ENCODE measurements at regions not wholly inside any gene's neighbourhood (a gene's known extent, or its start where the extent isn't known, plus 50 kb on each side); places are given as distances from the start of the nearest gene placed in this dataset.

- Histone ChIP-seq H3K27me3 (ENCODE audit: control insufficient read depth in 3 of 3, insufficient read depth in 3 of 3, low read length in 2 of 3) (no peaks in the 10 kb centered on the region), H3K9ac (ENCODE audit: insufficient read depth in 1 of 2, low read length in 2 of 2) (no peak overlapping the region), H3K36me3 (ENCODE audit: control insufficient read depth in 4 of 4, insufficient read depth in 4 of 4, low read length in 4 of 4) (no peaks in the 10 kb centered on the region), H3K4me1 (ENCODE audit: control insufficient read depth in 5 of 5, insufficient read depth in 5 of 5, low read length in 5 of 5) (no peaks in the 10 kb centered on the region), H3K27ac (ENCODE audit: low read depth in 1 of 2, low read length in 1 of 2) (no peak overlapping the region), H3K9me3 (ENCODE audit: control insufficient read depth in 4 of 4, insufficient read depth in 3 of 4, low read length in 3 of 4) (no peaks in the 10 kb centered on the region), H3K4me3 (no peak overlapping the region)
- TF ChIP-seq CTCF (IDR thresholded peaks at IDR 0.05; ENCODE audit: control extremely low read depth, extremely low read depth) = no peak
- ATAC-seq (ENCODE audit: insufficient read depth, low FRiP score) = no peak
- DNase-seq = no peak
- 85 to 92% methylated on average over 4 of the region's 4 CpGs for whole genome bisulfite sequencing, 2 donors
These were observed 276.1 kb downstream of the ANTXR2 start for GRCh38 chr4:79796948-79797347.

GRCh38 chr4:79788884-79789283 lies 284.1 kb downstream of the ANTXR2 start:
- ATAC-seq (ENCODE audit: insufficient read depth, low FRiP score) = no peak
- H3K9ac ChIP-seq (ENCODE audit: insufficient read depth in 1 of 2, low read length in 2 of 2) = no peak overlapping the region
- H3K27me3 ChIP-seq (ENCODE audit: control insufficient read depth in 3 of 3, insufficient read depth in 3 of 3, low read length in 2 of 3) = no peaks in the 10 kb centered on the region
- H3K36me3 ChIP-seq (ENCODE audit: control insufficient read depth in 4 of 4, insufficient read depth in 4 of 4, low read length in 4 of 4) = no peaks in the 10 kb centered on the region
- 20 to 41% methylated on average over 1 of the region's 1 CpG for WGBS, 2 donors
- no peak overlapping the region for H3K4me3 ChIP-seq
- TF ChIP-seq CTCF (IDR thresholded peaks at IDR 0.05; ENCODE audit: control extremely low read depth, extremely low read depth) = no peak
- no peaks in the 10 kb centered on the region for H3K4me1 ChIP-seq (ENCODE audit: control insufficient read depth in 5 of 5, insufficient read depth in 5 of 5, low read length in 5 of 5)
- H3K27ac ChIP-seq (ENCODE audit: low read depth in 1 of 2, low read length in 1 of 2) = no peak overlapping the region
- H3K9me3 ChIP-seq (ENCODE audit: control insufficient read depth in 4 of 4, insufficient read depth in 3 of 4, low read length in 3 of 4) = peaks cover 0 to 10% (median 2%) of the 10 kb centered on the region in 4 donors
- no peak for DNase-seq

GRCh38 chr4:79780129-79780528 lies 292.9 kb downstream of the ANTXR2 start:
- no peak overlapping the region for H3K27ac ChIP-seq (ENCODE audit: low read depth in 1 of 2, low read length in 1 of 2)
- no peaks in the 10 kb centered on the region for H3K4me1 ChIP-seq (ENCODE audit: control insufficient read depth in 5 of 5, insufficient read depth in 5 of 5, low read length in 5 of 5)

More at GRCh38 chr4:79780129-79780528, 292.9 kb downstream of the ANTXR2 start:
- Histone ChIP-seq H3K9me3 (ENCODE audit: control insufficient read depth in 4 of 4, insufficient read depth in 3 of 4, low read length in 3 of 4) (no peaks in the 10 kb centered on the region), H3K4me3 (no peak overlapping the region), H3K27me3 (ENCODE audit: control insufficient read depth in 3 of 3, insufficient read depth in 3 of 3, low read length in 2 of 3) (no peaks in the 10 kb centered on the region), H3K9ac (ENCODE audit: insufficient read depth in 1 of 2, low read length in 2 of 2) (no peak overlapping the region), H3K36me3 (ENCODE audit: control insufficient read depth in 4 of 4, insufficient read depth in 4 of 4, low read length in 4 of 4) (no peaks in the 10 kb centered on the region)
- no peak for TF ChIP-seq CTCF (IDR thresholded peaks at IDR 0.05; ENCODE audit: control extremely low read depth, extremely low read depth)
- no peak for ATAC-seq (ENCODE audit: insufficient read depth, low FRiP score)
- DNase-seq = no peak

Data from lung (tissue), 11 donors.